BE2C (cell line): ENCODE measurements at regions not wholly inside any gene's neighbourhood (a gene's known extent, or its start where the extent isn't known, plus 50 kb on each side); places are given as distances from the start of the nearest gene placed in this dataset.

Experiments
- DNase-seq: peaks from one replicate; pipeline ENCODE4 v3.0.0-alpha.2; 2020
- H3K27me3 ChIP-seq: fragments of 250-450 bp; sonication (Bioruptor Pico); 2 replicates; pipeline ENCODE4 v1.5.1; 2020; ENCODE audit warnings: mild to moderate bottlenecking
- H3K36me3 ChIP-seq: fragments of 250-450 bp; sonication (Bioruptor Pico); 2 replicates; pipeline ENCODE4 v1.5.1; 2020; ENCODE audit warnings: mild to moderate bottlenecking
- H3K4me1 ChIP-seq: fragments of 250-450 bp; sonication (Bioruptor Pico); 2 replicates; pipeline ENCODE4 v1.5.1; 2020
- H3K4me3 ChIP-seq: 2 replicates; pipeline ENCODE4 v1.5.1; 2011; ENCODE audit warnings: low read depth, low read length
- H3K9me3 ChIP-seq: fragments of 250-450 bp; sonication (Bioruptor Pico); 2 replicates; pipeline ENCODE4 v1.5.1; 2020
- TF ChIP-seq, protein P1 (sequence below): IDR thresholded peaks from 2 replicates; pipeline ENCODE4 v1.5.1; 2012; ENCODE audit warnings: mild to moderate bottlenecking, low read depth, low read length

DNA sequence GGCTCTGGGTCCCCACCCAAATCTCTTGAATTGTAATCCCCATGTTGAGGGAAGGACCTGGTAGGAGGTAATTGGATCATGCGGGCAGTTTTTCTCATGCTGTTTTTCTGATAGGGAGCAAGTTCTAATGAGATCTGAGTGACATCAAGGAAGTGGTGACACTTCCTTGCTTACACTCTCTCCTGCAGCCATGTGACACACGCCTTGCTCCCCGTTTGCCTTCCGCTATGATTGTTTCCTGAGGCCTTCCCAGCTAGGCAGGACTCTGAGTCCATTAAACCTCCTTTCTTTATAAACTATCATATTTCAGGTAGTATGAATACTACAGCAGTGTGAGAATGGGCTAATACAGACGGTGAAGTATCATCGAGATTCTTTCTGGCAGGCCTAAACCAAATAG is 1040.4 kb upstream of the MIR17HG start:
- no peak for DNase-seq
- no peaks in the 10 kb centered on the region for H3K36me3 ChIP-seq
- H3K4me3 ChIP-seq, result no peak overlapping the region
- H3K27me3 ChIP-seq, result no peaks in the 10 kb centered on the region
- no peaks in the 10 kb centered on the region for H3K9me3 ChIP-seq
- TF ChIP-seq, protein P1, sequence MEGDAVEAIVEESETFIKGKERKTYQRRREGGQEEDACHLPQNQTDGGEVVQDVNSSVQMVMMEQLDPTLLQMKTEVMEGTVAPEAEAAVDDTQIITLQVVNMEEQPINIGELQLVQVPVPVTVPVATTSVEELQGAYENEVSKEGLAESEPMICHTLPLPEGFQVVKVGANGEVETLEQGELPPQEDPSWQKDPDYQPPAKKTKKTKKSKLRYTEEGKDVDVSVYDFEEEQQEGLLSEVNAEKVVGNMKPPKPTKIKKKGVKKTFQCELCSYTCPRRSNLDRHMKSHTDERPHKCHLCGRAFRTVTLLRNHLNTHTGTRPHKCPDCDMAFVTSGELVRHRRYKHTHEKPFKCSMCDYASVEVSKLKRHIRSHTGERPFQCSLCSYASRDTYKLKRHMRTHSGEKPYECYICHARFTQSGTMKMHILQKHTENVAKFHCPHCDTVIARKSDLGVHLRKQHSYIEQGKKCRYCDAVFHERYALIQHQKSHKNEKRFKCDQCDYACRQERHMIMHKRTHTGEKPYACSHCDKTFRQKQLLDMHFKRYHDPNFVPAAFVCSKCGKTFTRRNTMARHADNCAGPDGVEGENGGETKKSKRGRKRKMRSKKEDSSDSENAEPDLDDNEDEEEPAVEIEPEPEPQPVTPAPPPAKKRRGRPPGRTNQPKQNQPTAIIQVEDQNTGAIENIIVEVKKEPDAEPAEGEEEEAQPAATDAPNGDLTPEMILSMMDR, result no peak
- no peaks in the 10 kb centered on the region for H3K4me1 ChIP-seq

DNA sequence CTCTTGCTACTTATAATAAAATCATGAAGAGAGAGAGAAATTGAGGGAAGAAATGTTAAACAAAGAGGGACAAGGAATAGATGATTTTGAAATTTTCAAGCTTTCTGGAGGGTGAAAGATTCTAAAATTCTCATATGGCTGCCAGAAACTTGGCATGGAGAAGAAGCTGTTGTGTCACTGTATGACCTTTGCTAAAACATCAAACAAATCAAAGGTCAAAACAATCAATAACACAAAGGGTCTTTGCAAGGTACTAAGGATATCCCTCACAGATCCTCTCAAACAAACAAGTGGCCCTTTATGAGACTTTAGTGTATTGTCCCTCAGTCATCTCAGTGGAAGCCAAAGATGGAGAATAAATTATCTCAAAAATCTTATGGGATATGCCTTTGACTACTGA is 1039.2 kb upstream of the MIR17HG start:
- DNase-seq, result no peak
- H3K36me3 ChIP-seq, result no peaks in the 10 kb centered on the region
- no peaks in the 10 kb centered on the region for H3K9me3 ChIP-seq
- no peak overlapping the region for H3K4me3 ChIP-seq
- TF ChIP-seq, protein P1, result no peak
- no peaks in the 10 kb centered on the region for H3K4me1 ChIP-seq
- no peaks in the 10 kb centered on the region for H3K27me3 ChIP-seq

DNA sequence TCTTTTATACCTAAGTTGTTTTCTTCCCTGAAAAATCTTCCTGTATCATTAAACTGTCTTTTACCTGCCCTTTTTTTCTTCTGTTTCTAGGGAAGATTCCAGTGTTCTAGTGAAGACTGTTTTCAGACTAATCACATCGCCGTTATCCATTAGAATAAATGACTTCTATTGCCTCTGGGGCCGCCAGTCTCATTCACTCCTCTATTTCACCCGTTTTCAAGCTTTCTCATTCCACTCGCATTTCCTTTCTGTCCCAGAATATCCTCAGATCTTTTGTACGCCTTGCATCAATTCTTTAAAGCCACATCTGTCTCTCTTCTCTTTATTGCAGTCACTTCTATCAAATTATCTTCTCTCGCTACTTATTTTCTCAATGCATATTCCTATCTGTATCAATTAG is 1035.6 kb upstream of the MIR17HG start:
- Histone ChIP-seq H3K9me3 (no peaks in the 10 kb centered on the region), H3K4me3 (no peak overlapping the region), H3K4me1 (no peaks in the 10 kb centered on the region), H3K27me3 (no peaks in the 10 kb centered on the region), H3K36me3 (no peaks in the 10 kb centered on the region)
- TF ChIP-seq, protein P1, result no peak
- DNase-seq, result no peak

DNA sequence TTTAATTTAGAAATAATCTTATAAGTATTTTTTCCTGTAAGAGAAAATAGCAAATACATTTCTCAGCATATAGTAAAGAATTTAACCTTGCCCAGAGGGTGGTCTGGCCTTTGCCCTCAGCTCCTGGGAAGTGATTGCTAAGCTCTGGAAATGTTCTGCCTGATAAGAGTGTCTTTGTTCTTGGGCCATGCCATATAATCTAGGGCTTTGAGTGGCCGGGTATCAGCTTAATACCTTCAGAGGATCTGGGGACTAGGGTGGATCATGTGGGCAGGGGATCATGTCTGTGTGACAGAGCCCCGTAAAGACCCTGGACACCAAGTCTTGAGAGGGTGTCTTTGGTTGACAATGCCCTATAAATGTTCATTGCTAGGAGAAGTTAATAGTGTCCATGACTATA is 1032.4 kb upstream of the MIR17HG start:
- TF ChIP-seq, protein P1, result no peak
- Histone ChIP-seq H3K4me1 (no peaks in the 10 kb centered on the region), H3K36me3 (no peaks in the 10 kb centered on the region), H3K27me3 (no peaks in the 10 kb centered on the region), H3K9me3 (no peaks in the 10 kb centered on the region), H3K4me3 (no peak overlapping the region)
- no peak for DNase-seq

DNA sequence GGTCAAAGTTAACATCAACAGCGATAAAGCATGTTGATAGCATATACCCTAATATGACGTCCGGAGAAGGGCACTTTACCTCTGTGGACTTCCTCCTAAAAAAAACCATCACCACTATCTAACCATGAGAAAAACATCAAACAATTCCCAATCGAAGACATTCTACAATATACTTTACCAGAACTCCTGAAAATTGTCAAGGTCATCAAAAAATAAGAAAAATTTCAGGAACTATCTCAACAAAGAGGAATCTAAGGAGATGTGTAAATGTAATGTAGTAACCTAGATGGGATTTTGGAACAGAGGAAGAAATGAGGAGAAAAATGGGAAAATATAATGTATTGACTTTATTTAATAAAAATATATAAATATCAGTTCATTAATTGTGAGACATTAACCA is 1026.8 kb upstream of the MIR17HG start:
- Histone ChIP-seq H3K9me3 (no peaks in the 10 kb centered on the region), H3K4me1 (no peaks in the 10 kb centered on the region), H3K4me3 (no peak overlapping the region), H3K36me3 (no peaks in the 10 kb centered on the region), H3K27me3 (no peaks in the 10 kb centered on the region)
- no peak for DNase-seq
- TF ChIP-seq, protein P1, result no peak

DNA sequence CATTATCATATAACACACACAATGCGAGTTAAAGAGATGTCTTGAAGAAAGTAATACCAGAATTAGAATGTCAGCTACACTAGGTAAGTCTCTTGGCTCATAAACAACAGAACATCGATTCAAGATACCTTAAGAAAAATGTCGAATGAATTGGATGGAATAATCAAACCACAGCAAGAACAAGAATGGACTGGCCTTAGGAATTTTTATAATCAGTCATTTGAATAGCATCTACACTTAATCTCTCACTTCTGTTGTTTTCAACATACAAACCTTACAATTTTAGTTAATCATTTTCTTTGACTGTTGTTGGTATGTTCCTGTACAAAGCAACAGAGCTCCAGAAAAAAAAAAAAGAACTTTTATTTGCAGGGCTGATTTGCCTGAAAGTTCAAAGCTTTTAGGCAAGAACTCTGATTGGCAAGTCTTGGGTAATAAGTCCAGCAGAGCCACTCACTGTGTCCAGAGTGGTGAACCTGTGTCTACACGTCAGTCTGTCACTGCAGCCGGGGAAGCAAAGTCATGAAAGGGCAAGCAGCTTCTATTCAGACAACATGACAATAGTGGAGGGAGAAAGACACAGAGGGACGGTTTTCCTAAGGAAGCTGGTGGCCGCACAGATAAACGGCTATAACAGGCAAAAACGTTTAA is 1026.1 kb upstream of the MIR17HG start:
- H3K9me3 ChIP-seq, result no peaks in the 10 kb centered on the region
- H3K36me3 ChIP-seq, result no peaks in the 10 kb centered on the region
- H3K4me3 ChIP-seq, result no peak overlapping the region
- DNase-seq, result no peak
- no peaks in the 10 kb centered on the region for H3K27me3 ChIP-seq
- no peaks in the 10 kb centered on the region for H3K4me1 ChIP-seq
- TF ChIP-seq, protein P1, result no peak
